ENCODE measurements at regions not wholly inside any gene's neighbourhood (a gene's known extent, or its start where the extent isn't known, plus 50 kb on each side); places are given as distances from the start of the nearest gene placed in this dataset.
"Not testable (repeated sequence)": the region's sequence is repeated elsewhere in the genome, so short reads cannot be mapped to it uniquely, and the experiment has no call there.

DNA sequence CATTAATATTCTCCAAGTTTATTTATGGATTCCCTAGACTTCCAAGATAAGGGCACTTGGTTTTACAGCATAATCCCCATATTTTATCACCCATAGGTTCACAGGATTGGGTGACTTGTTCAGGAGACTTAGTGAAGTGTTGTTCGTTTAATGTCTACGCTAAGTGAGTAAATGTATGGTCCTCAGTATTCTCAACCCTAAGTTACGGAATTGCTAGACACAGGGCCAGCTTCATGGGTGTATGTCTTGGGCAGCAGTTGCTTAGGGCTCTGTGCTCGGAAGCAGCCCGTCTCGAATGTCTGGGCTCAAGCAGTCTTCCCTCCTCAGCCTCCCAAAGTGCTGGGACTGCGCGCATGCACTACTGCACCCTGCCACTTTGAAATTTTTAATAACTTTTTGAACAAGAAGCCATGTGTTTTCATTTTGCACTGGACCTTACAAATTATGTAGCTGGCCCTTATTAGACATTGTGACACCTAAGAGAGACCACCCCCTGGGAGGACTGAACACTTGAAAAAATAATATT, 91.5 kb upstream of the ZNF217 start:
- no peak for DNase-seq

DNA sequence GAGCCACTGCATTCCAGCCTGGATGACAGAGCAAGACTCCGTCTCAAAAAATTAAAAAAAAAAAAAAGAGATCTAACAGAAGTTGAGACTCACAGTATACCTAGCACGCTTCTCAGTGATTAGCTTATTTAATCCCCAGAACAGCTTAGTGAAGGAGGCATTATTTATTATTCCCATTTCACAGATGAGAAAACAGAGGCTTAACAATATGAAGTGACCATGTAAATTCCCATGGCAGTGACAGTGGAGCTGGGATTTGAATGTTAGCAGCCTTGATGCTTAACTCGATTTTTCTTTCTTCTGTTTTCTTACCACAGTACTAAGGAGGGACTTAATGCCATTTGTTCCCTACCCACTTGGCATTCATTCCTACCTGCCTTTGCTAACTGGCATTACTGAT, 89.9 kb upstream of the ZNF217 start:
- DNase-seq: no peak

DNA sequence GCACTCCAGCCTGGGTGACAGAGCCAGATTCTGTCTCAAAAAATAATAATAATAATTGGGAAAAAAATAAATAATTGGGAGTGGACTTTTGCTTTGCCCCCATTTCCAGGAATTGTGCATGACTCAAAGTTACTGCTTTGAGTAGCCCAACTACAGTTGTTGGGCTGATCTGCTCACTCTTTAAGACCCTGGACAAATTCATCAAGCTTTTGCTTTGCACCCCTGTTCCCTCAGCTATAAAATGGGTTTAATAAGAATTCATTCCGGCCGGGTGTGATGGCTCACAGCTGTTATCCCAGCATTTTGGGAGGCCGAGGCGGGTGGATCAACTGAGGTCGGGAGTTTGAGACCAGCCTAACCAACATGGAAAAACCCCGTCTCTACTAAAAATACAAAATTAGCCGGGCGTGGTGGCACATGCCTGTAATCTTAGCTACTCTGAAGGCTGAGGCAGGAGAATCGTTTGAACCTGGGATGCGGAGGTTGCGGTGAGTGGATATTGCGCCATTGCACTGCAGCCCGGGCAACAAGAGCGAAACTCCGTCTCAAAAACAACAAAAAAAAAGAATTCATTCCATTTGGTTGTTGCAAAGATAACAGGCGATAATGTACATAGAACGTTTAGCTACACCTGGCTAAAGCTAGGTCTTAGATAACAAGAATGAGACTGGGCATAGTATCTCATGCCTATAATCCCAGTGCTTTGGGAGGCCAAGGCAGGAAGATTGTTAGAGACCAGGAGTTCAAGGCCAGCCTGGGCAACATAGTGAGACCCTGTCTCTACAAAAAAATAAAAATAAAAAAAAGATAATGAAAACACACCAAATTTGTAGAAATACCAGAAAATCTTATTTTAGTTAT, 87.9 kb upstream of the ZNF217 start:
- no peak for DNase-seq

DNA sequence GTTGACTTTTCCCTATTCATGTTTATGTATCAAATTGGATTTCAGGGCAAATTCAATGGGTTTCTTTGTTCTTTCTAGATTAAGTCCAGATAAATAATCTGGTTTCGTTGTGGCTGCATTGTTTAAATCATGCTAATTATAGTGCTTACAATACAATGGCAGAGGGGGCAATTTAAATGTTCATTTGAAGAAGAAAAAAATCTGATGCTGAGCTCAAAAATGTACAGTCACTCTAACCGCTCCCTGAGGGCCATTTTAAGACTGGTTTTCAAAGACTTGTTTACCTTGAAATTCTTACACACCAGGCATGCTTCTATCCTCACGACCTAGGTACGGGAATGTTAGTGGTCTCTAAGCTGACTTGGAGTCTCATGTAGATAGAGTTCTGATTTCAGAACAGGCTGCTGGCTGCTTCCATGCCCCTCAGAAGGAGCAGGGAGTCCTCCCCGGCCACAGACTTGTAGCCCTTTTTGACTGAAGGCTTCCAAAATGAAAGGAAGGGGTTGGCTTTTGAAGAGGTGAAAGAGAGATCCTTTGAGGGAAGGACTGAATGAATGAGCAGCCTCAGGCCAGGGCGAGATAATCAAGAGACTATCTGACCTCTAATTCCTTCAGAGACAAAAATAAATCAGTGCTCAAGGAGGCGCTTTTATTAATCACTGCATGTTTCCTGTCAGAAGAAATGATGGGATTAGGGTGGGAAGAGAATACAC, 86.1 kb upstream of the ZNF217 start:
- DNase-seq: no peak

DNA sequence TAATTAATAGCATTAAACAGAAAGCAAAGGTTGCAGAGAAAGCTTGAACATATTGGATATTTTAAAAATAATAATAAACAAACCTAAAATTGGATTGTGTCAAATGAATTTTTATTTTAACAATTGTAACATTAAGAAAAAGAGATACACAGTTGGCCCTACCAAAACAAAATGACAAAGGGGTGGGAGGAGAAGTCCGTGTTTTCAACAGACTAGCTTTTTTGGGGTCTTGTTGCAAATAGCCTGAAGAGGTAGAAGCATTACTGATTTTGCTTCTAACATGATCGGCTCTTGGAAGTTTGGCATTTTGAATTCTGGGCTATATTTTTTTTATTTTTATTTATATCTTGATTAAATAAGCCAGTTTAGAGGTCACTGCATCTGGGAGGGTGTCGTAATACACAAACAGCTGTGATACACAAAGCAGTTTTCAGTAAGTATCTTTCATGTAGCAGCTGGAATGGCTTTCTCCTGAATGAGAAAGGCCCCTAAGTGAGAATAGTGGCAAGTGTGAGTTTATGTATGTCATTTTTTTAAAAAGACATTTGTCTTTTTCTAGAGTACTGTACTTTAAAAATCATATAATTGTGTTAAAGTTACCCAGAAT, 85.5 kb upstream of the ZNF217 start:
- no peak for DNase-seq

DNA sequence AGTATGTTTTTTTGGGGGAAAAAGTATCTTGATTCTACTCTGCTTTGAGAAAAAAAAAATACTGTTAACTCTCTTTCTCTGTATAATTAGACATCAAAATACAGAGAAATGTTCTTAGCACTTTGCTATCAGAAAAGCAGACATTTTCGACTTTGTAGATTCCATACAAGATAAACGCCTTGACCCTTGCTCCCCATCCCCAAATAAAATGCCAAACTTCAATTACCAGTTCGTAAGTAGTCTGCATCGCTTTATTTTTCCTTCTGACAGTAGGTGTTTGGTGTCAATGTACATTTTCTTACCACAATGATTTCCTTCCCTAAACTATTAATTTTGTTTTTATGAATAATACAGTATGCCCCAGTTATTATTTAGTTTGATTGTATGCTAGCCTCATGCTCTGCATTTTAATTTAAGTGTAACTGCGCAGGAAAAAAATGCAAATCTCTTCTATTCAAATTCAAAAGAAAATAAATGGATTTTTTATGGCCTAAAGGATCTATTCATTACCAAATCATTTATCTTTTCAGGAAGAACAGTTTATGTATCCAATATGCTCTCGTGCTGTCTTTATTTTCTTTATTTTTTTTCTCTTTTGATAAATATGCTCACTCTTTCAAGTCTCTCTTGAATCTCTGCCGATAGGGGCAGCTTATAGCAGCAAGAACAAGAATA, 84.8 kb upstream of the ZNF217 start:
- no peak for DNase-seq

DNA sequence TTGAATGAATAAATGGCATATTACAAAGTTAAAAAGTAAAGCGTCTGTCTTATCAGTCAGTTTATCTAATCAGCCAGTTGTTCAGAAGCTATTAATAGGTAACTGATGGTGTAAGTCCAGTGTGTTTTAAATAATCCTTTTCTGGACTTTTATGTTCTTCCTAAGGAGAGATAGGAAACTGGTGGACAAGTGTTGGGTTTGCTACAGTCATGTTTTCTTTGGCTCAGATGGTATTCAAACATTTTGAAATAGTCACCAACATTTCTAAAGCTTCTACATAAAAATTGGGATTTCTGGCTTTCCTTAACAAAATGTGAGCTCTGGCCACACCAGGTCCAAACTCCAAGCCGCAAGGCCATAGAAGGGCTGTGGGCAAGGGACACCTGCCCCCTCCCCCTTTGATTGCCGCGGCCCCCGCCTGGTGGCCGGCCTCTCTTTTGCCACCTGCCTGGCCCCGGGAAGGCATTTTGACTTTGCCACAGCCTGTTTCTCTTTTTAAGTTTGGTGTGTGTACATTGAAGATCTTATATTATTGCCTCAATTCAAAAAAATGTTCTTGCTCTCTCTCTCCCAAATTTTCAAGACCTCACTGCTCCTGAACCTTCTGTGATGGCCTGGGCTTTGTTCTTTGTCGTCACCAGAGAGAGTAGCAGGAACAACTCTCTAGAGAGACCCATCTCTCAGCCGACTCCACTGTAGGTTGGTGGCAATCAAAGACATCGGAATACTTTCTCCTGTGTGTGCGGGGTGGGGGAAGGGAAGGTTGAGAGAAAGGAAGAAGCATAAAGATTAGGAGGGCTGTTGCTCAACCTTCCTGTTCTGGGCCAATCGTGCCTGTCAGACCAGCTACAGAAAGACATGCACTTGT, 84.0 kb upstream of the ZNF217 start:
- DNase-seq: peak; percentile 68

DNA sequence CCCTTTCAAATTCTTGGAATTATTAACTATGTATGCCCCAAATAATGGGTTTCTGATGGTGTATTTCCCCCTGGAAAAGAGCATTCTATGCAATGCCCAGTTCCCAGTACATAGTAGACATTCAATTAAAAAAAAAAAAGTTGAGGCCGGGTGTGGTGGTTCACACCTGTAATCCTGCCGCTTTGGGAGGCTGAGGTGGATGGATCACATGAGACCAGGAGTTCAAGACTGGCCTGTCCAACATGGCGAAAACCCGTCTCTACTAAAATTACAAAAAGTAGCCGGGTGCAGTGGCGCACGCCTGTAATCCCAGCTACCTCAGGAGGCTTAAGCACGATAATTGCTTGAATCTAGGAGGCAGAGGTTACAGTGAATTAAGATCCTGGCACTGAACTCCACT, 83.3 kb upstream of the ZNF217 start:
- DNase-seq: no peak

DNA sequence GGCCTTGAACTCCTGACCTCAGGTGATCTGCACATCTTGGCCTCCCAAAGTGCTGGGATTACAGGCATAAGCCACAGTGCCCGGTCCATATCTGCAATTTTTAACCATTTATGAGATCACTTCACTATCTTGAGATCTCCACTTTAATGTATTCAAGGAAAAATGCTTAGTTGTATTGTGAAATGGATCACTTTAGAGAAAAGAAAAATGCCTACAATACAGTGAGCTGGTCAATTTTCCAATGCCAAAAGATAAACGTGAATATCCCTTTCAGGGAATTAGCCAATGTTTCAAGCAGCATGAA, 82.8 kb upstream of the ZNF217 start:
- no peak for DNase-seq

DNA sequence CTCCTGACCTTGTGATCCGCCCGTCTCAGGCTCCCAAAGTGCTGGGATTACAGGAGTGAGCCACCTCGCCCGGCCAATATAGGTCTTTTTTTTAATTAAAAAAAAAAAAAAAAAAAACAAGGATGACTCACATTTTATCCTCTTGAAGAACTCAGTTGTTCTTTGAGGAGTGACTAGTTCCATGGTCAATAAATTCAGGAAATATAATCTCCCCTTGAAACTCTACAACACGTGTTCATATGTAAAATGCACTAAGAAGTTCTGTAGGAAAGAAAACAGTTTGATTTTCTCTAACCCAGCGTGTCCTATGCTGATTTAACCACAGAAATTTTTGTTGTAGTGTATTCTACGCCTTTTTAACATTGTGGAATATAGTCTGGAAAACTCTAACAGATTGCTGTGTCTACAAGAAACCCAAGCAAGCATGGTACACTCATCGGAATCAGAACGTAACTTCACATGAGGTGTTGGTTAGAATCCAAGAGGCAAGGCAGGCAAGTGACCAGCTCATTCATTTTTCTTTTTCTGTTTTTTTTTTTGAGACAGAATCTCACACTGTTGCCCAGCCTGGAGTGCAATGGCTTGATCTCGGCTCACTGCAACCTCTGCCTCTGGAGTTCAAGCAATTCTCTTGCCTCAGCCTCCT, 79.0 kb upstream of the ZNF217 start:
- DNase-seq: no peak

DNA sequence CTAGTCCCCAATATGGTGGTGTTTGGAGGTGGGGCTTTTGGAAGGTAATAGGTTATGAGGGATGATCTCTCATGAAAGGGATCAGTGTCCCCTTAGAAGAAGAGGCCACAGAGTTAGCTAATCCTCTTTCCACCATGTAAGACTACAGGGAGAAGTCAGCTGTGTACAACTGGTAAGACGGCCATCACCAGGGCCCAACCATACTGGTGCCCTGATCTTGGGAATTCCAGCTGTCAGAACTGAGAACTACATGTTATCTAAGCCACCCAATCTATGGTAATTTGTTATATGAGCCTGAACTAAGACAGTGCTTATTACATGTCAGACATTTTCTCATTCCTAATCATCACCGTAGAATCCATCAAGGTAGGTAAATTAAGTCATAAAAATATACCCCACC, 77.7 kb upstream of the ZNF217 start:
- DNase-seq: no peak

DNA sequence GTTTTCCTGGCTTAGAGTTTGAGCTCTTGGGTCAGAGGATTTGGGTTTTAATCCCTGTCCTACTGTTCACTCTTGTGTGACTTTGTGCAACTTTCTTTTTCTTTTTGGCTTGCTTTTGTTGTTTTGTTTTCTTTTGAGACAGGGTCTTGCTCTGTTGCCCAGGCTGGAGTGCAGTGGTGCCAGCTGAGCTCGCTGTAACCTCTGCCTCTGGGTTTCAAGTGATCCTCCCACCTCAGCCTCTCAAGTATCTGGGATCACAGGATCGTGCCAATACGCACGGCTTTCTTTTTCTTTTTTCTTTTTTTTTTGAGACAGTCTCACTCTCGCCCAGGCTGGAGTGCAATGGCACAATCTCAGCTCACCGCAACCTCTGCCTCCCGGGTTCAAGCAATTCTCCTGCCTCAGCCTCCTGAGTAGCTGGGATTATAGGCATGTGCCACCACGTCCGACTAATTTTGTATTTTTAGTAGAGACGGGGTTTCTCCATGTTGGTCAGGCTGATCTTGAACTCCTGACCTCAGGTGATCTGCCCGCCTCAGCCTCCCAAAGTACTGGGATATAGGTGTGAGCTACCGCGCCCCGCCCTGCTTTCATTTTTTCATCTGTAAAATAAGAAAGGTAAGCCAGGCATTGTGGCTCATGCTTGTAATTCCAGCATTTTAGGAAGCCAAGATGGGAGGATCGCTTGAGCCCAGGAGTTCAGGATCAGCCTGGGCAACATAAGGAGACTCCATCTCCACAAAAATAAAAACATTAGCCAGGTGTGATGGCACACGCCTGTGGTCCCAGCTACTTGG, 76.1 kb upstream of the ZNF217 start:
- not testable (repeated sequence) for DNase-seq

DNA sequence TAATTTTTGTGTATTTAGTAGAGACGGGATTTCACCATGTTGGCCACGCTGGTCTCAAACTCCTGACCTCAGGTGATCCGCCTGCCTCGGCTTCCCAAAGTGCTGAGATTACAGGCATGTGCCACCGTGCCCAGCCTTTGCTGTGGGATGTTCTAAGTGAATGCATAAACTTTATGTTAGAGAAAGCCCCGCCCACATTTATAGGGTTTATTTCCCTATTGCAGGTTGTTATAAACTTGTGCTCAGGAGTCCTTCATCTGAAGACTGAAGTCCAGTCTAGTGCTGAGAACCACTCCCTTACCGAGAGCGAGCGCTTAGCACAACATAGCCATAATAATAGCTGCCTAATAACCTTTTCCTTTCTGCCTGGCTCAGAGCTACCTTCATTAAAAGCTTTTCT, 75.4 kb upstream of the ZNF217 start:
- no peak for DNase-seq

DNA sequence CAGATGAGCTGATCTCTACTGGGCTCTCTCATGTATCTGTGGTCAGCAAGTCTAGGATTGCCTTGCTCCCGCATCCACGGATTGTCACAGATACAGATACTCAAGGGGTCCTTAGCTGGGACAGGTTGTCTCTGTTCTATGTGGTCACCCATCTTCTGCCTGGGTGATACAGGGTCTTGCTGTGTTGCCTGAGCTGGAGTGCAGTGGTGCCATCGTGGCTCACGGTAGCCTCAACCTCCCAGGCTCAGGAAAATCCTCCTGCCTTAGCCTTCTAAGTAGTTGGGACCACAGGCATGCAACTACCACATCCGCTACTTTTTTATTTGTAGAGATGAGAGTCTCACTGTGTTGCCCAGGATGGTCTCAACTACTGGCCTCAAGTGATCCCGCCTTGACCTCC, 72.5 kb upstream of the ZNF217 start:
- no peak for DNase-seq

DNA sequence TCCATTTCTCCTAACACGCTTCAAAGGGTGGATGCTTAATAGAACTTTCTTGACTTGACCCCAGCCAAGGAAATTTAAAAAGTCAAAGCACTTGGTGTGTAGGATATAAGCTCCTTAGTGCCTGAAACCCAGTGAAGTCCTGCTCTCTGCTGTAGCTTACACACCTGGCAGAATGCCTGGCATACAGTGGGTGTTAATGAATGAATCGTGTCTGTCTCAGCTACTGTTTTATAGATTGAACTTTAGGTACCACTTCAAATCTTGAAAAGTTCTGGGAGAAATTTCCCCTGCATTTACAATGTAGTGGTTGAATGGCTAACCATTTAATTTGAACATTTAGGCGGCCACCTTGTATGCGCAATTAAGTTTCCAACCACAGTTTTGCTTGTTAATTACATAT, 70.5 kb upstream of the ZNF217 start:
- DNase-seq: no peak

DNA sequence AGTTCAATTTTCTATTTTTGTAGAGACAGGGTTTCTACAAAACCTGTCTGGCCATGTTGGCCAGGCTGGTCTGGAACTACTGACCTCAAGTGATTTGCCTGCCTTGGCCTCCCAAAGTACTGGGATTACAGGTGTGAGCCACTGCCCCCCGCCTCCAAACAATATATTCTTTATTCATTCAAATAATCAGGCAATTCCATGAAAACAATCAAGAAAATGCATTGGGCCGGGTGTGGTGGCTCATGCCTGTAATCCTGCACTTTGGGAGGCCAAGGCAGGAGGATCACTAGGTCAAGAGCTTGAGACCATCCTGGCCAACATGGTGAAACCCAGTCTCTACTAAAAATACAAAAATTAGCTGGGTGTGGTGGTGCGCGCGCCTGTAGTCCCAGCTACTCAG, 69.9 kb upstream of the ZNF217 start:
- DNase-seq: not testable (repeated sequence)

DNA sequence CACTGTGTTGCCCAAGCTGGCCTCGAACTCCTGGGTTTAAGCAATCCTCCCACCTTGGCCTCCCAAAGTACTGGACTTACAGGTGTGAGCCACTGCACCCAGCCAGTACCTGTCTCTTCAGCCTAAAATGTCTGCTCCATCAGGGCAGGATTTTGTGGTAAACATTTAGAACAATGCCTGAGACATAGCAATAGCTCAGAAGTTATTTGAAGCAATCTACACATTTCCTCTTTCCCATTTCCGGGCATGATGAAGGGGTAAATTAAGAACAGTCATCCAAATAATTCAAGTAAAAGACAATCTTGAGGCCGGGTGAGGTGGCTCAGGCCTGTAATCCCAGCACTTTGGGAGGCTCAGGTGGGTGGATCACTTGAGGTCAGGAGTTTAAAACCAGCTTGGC, 69.0 kb upstream of the ZNF217 start:
- no peak for DNase-seq

DNA sequence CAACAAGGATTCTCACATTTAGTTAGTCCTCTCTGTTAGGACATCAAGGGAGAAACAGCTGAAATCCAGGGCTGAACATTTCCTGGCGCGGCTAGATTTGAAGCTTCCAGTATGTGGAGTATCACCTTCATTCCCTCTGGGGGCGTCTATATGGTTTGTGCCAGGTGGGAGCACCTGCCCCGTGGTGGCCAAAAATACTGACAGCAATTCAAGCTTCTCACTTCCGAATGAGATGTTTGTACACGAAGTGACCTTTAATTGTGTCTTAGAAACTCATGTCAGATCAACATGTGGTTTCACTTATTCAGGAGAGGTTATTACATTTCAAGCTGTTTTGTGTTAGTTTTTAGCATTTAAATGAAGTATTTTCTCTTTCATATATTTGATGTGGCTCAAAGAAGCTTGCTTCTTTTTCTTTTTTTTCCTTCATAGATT, 67.3 kb upstream of the ZNF217 start:
- peak; percentile 44 for DNase-seq

DNA sequence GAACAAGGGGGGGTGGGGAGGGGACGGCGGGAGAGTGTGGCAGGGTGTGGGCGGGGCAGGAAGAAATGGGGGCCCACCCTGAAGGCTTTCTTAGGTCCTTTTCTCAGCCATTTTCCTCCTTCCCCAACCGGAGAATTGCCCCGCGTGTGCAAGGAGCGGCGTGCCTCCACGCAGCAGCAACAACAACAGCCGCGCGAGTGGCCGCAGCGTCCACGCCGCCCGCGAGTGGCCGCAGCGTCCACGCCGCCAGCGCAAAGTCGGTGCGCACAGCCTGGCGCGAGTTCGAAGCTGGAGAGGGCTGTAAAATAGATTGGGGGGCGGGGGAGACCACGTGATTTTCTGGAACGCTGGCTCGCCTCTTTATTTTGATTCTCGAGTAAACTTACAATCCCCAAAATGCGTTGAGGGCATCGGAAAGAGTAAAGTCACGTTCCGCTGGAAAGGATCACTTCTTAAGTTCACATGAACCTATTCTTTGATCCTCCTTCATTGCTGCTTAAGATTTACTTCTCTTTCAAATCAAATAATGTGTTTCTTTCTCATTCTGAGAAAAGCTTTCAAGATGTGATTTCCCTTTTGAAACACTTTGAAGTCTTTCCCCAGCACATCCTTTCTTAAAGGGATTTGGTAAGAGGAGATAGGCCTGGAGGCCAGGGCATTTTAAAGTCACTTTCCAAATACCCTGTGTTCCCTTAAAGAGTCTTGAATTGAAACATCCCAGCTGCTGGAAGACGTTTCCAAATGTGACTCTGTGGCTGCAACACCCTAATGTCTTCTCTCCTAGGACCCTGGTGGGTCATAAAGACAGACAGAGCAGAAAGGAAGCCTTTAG, 66.7 kb upstream of the ZNF217 start:
- peak; percentile 45 for DNase-seq

DNA sequence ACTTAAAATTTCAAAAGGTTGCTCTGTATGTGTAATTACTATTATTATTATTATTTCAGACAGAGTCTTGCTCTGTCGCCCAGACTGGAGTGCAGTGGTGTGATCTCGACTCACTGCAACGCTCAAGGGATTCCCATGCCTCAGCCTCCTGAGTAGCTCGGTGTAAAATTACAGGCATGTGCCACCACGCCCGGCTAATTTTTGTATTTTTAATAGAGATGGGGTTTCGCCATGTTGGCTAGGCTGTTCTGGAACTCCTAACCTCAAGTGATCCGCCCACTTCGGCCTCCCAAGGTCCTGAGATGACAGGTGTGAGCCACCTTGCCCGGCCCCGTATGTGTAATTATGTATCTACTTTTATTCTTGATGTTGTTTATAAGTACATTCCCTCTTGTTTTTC, 65.3 kb upstream of the ZNF217 start:
- no peak for DNase-seq

Measured in CD4-positive, alpha-beta T cell treated with Interleukin-17A for 4 hours (primary cell).